ENCODE measurements at regions not wholly inside any gene's neighbourhood (a gene's known extent, or its start where the extent isn't known, plus 50 kb on each side); places are given as distances from the start of the nearest gene placed in this dataset.

- Mint-ChIP-seq H3K27ac (ENCODE audit: unreplicated experiment) (no peak overlapping the region), H3K9me3 (ENCODE audit: unreplicated experiment) (no peaks in the 10 kb centered on the region), H3K27me3 (ENCODE audit: low read depth, unreplicated experiment) (no peaks in the 10 kb centered on the region)
These were observed 314.6 kb downstream of the LIG4 start for GRCh38 chr13:107900775-107901174.

GRCh38 chr13:107886118-107886517 is 329.2 kb downstream of the LIG4 start:
- no peak overlapping the region for H3K4me2 ChIP-seq (ENCODE audit: low read length)
- H3K27ac ChIP-seq (ENCODE audit: low read depth, low read length), result no peak overlapping the region
- no peaks in the 10 kb centered on the region for H3K36me3 Mint-ChIP-seq (ENCODE audit: low read depth, unreplicated experiment)

More at GRCh38 chr13:107900775-107901174, 314.6 kb downstream of the LIG4 start:
- H3K36me3 ChIP-seq (ENCODE audit: insufficient read depth, low read length), result no peaks in the 10 kb centered on the region
- no peak overlapping the region for H3K9ac ChIP-seq (ENCODE audit: low read length)
- H3K4me1 ChIP-seq (ENCODE audit: insufficient read depth, low read length), result no peaks in the 10 kb centered on the region
- H3K4me3 Mint-ChIP-seq (ENCODE audit: unreplicated experiment), result no peak overlapping the region
- no peak for TF ChIP-seq EZH2 (IDR thresholded peaks at IDR 0.05; ENCODE audit: insufficient read depth, low read length)
- TF ChIP-seq CTCF (IDR thresholded peaks at IDR 0.05; ENCODE audit: insufficient read depth, low read depth, low read length), result no peak
- no peak overlapping the region for H3K4me2 ChIP-seq (ENCODE audit: low read length)
- no peaks in the 10 kb centered on the region for H3K27me3 ChIP-seq (ENCODE audit: insufficient read depth, low read length)
- no peak overlapping the region for H3K27ac ChIP-seq (ENCODE audit: low read depth, low read length)
- no peaks in the 10 kb centered on the region for H3K79me2 ChIP-seq (ENCODE audit: insufficient read depth, low read length)
- H3K4me3 ChIP-seq (ENCODE audit: insufficient read depth, low read depth, low read length), result no peak overlapping the region
- peaks cover 10% of the 10 kb centered on the region for H3K4me1 Mint-ChIP-seq (ENCODE audit: low read depth, unreplicated experiment)
- no peaks in the 10 kb centered on the region for H3K9me3 ChIP-seq (ENCODE audit: insufficient read depth, low read depth, low read length)
- FAIRE-seq (no peak), DNase-seq (ENCODE audit: low read depth) (peak; percentile 60)
- no peaks in the 10 kb centered on the region for H4K20me1 ChIP-seq (ENCODE audit: insufficient read depth, low read length)
- no peak overlapping the region for H2AFZ ChIP-seq (ENCODE audit: low read depth, low read length)
- no peaks in the 10 kb centered on the region for H3K36me3 Mint-ChIP-seq (ENCODE audit: low read depth, unreplicated experiment)

More at GRCh38 chr13:107886118-107886517, 329.2 kb downstream of the LIG4 start:
- DNase-seq (ENCODE audit: low read depth), result no peak
- Mint-ChIP-seq H3K4me3 (ENCODE audit: unreplicated experiment) (no peak overlapping the region), H3K27ac (ENCODE audit: unreplicated experiment) (no peak overlapping the region), H3K9me3 (ENCODE audit: unreplicated experiment) (peaks cover 3% of the 10 kb centered on the region), H3K4me1 (ENCODE audit: low read depth, unreplicated experiment) (peaks cover 18% of the 10 kb centered on the region), H3K27me3 (ENCODE audit: low read depth, unreplicated experiment) (no peaks in the 10 kb centered on the region)
- Histone ChIP-seq H3K9ac (ENCODE audit: low read length) (no peak overlapping the region), H3K79me2 (ENCODE audit: insufficient read depth, low read length) (no peaks in the 10 kb centered on the region), H3K4me1 (ENCODE audit: insufficient read depth, low read length) (no peaks in the 10 kb centered on the region), H3K36me3 (ENCODE audit: insufficient read depth, low read length) (no peaks in the 10 kb centered on the region), H2AFZ (ENCODE audit: low read depth, low read length) (no peak overlapping the region), H3K27me3 (ENCODE audit: insufficient read depth, low read length) (no peaks in the 10 kb centered on the region), H3K4me3 (ENCODE audit: insufficient read depth, low read depth, low read length) (no peak overlapping the region), H3K9me3 (ENCODE audit: insufficient read depth, low read depth, low read length) (no peaks in the 10 kb centered on the region), H4K20me1 (ENCODE audit: insufficient read depth, low read length) (no peaks in the 10 kb centered on the region)
- TF ChIP-seq CTCF (IDR thresholded peaks at IDR 0.05; ENCODE audit: insufficient read depth, low read depth, low read length) (no peak), EZH2 (IDR thresholded peaks at IDR 0.05; ENCODE audit: insufficient read depth, low read length) (no peak)
- no peak for FAIRE-seq

All from astrocyte (in vitro differentiated cells and primary cell).